PFSK-1 (cell line): ENCODE measurements at regions not wholly inside any gene's neighbourhood (a gene's known extent, or its start where the extent isn't known, plus 50 kb on each side); places are given as distances from the start of the nearest gene placed in this dataset.

ENCODE experiments used
- FOXP2 ChIP-seq: optimal IDR thresholded peaks from 2 replicates; pipeline ENCODE3; 2011; ENCODE audit warnings: borderline replicate concordance, control low read depth, inconsistent platforms; ENCODE audit not compliant: insufficient read depth; ENCODE audit errors: extremely low read length, extremely low read depth
- POLR2AphosphoS5 ChIP-seq: IDR thresholded peaks from 2 replicates; pipeline ENCODE4 v1.6.1; 2012; ENCODE audit warnings: low read depth, mild to moderate bottlenecking, control low read depth, low read length, moderate library complexity
- REST ChIP-seq, 2 experiments: IDR thresholded peaks; 2 replicates each; pipeline versions ENCODE4 v1.6.1 to v1.8.0; 2011 to 2012; ENCODE audit warnings: low read depth in 2 of 2, low read length in 2 of 2, control low read depth in 1 of 2, inconsistent platforms in 1 of 2, mild to moderate bottlenecking in 1 of 2, moderate library complexity in 1 of 2; ENCODE audit not compliant: insufficient read depth in 1 of 2
- SIN3A ChIP-seq: IDR thresholded peaks from 2 replicates; pipeline ENCODE4 v1.6.1; 2012; ENCODE audit warnings: mild to moderate bottlenecking, low read length, moderate library complexity, borderline replicate concordance; ENCODE audit not compliant: insufficient read depth
- TAF1 ChIP-seq: IDR thresholded peaks from 2 replicates; pipeline ENCODE4 v1.6.1; 2012; ENCODE audit warnings: low read length, control low read depth, borderline replicate concordance; ENCODE audit not compliant: insufficient read depth

GRCh38 chr5:158116965-158117364 is 258.0 kb upstream of the CLINT1 start:
- no peak for TF ChIP-seq SIN3A
- no peak for TF ChIP-seq FOXP2
- TF ChIP-seq REST (IDR thresholded peaks at IDR 0.05; ENCODE audit: insufficient read depth in 1 of 2, low read depth in 2 of 2, low read length in 2 of 2): no peak
- TF ChIP-seq TAF1: no peak
- no peak for TF ChIP-seq POLR2AphosphoS5

- no peak for TF ChIP-seq TAF1
Observed at GRCh38 chr5:158115468-158115867, 256.5 kb upstream of the CLINT1 start.

- TF ChIP-seq TAF1 (no peak), POLR2AphosphoS5 (no peak), REST (IDR thresholded peaks at IDR 0.05; ENCODE audit: insufficient read depth in 1 of 2, low read depth in 2 of 2, low read length in 2 of 2) (no peak), SIN3A (no peak), FOXP2 (no peak)
Observed at GRCh38 chr5:158108177-158108576, 249.2 kb upstream of the CLINT1 start.

GRCh38 chr5:158100373-158100888 is 241.5 kb upstream of the CLINT1 start:
- TF ChIP-seq FOXP2 (no peak), TAF1 (no peak), SIN3A (no peak), POLR2AphosphoS5 (no peak), REST (IDR thresholded peaks at IDR 0.05; ENCODE audit: insufficient read depth in 1 of 2, low read depth in 2 of 2, low read length in 2 of 2) (no peak)

- TF ChIP-seq REST (IDR thresholded peaks at IDR 0.05; ENCODE audit: insufficient read depth in 1 of 2, low read depth in 2 of 2, low read length in 2 of 2) (no peak), SIN3A (no peak), POLR2AphosphoS5 (no peak)
Observed at GRCh38 chr5:158099571-158100105, 240.7 kb upstream of the CLINT1 start.
